HS-5 (cell line): ENCODE measurements at regions not wholly inside any gene's neighbourhood (a gene's known extent, or its start where the extent isn't known, plus 50 kb on each side); places are given as distances from the start of the nearest gene placed in this dataset.
"Not testable (repeated sequence)": the region's sequence is repeated elsewhere in the genome, so short reads cannot be mapped to it uniquely, and the experiment has no call there.

Experiments used
- DNase-seq: peaks from one replicate; pipeline ENCODE4 v3.0.0-alpha.2; 2012; ENCODE audit warnings: low read depth

DNA sequence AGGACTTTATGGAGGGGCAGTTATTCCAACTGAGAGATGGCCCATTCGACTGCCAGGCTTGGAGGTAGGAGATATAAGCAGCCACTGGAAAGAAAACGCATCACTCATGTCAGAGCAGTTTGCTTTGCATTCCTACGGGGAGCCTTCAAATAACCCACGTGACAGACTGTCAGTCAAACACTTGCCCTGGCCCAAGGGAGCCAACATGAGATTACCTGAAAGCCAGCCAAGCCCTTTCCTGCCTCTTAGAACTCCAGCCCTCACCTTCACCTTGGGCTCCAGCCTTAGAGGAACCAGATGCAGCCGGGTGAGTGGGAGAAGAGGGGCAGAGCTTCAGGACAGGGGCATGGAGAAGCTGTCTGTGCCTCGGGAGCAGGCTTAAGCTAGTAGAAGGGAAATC, 95.3 kb upstream of the CXCL13 start:
- DNase-seq, result no peak

DNA sequence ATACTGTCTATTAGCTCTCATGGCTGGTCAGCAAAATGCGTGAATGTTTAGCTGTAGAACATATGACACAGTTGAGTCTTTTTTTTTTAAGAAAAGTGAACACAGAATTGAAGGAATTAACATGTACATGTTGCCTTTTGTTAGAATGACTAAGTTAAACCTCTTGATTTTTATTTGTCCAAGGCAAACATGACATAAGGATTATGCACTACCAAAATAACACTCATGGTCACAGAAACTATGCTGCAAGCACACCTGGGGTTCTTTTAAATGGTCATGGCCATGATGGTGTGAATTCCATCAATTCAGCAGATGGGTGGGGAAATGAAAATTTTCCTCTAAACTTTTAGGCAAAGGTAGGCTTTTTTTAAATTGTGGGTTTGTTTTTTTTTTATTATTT, 80.1 kb upstream of the CXCL13 start:
- DNase-seq, result no peak

DNA sequence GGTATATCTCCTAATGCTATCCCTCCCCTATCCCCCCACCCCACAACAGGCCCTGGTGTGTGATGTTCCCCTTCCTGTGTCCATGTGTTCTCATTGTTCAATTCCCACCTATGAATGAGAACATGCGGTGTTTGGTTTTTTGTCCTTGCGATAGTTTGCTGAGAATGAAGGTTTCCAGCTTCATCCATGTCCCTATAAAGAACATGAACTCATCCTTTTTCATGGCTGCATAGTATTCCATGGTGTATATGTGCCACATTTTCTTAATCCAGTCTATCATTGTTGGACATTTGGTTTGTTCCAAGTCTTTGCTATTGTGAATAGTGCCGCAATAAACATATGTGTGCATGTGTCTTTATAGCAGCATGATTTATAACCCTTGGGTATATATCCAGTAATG, 77.7 kb upstream of the CXCL13 start:
- DNase-seq, result not testable (repeated sequence)

DNA sequence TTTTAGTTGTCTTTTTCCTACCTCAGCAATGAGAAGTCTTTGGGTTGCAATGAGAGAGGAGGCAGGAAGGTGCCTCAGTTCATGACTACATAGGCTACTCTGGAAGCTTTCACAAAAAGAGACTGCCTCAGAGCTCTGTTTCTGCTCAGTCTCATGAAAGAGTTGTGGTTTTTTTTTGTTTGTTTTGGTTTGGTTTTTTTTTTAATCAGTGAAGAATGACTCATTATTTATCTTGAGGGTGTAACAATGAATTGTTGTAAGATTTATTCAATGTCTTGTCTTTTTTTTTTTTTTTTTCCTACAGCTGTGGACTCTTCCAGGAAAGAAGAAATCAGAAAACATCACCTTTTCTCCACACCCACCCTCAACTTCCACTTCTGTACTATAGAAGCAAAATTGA, 67.5 kb upstream of the CXCL13 start:
- no peak for DNase-seq

DNA sequence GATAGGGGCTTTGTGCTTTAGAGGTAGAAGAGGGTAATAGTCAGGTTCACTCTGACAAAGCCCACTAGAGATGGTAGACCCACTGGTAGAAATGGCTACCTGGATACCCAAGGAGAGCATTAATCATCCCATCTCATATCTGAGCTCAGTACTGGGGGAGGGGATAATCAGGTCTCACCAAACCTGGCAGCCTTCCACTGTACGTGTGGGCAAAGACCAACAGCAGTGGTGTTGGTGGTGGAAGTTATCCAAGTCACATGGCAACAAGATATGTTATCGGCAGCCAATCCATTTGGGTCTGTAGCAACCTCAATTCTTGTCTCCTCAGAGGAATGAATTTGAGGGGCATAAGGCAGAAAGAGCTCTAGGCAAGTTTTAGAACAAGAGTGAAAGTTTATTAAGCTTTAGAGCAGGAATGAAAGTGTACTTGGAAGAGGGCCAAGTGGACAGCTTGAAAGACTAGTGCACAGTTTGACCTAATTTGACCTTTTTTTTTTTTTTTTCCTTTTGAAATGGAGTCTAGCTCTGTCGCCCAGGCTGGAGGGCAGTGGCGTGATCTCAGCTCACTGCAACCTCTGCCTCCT, 67.0 kb upstream of the CXCL13 start:
- DNase-seq, result no peak
